NCI-H1930 (cell line): ENCODE measurements at regions not wholly inside any gene's neighbourhood (a gene's known extent, or its start where the extent isn't known, plus 50 kb on each side); places are given as distances from the start of the nearest gene placed in this dataset.

ENCODE experiments used
- DNase-seq, 2 experiments: peaks; one replicate each; lab custom pipeline; 2025; lab: John Stamatoyannopoulos, UW

- DNase-seq: no peak
These were observed 133.0 kb upstream of the ZNF32 start for GRCh38 chr10:43781480-43782361.

GRCh38 chr10:43778571-43778970 lies 129.9 kb upstream of the ZNF32 start:
- DNase-seq: no peak

- DNase-seq: no peak
These were observed 126.7 kb upstream of the ZNF32 start for GRCh38 chr10:43775384-43775783.

- DNase-seq: no peak
These were observed 125.6 kb upstream of the ZNF32 start for GRCh38 chr10:43774234-43774769.

GRCh38 chr10:43773736-43774135 lies 125.1 kb upstream of the ZNF32 start:
- no peak for DNase-seq

- DNase-seq: no peak
These were observed 123.5 kb upstream of the ZNF32 start for GRCh38 chr10:43772171-43772570.

GRCh38 chr10:43771675-43772074 lies 123.0 kb upstream of the ZNF32 start:
- DNase-seq: no peak

GRCh38 chr10:43765516-43765915 lies 116.8 kb upstream of the ZNF32 start:
- DNase-seq: no peak

GRCh38 chr10:43763846-43764245 lies 115.2 kb upstream of the ZNF32 start:
- no peak for DNase-seq

- DNase-seq: no peak
These were observed 111.8 kb upstream of the ZNF32 start for GRCh38 chr10:43760514-43760913.

- DNase-seq: no peak
These were observed 110.5 kb upstream of the ZNF32 start for GRCh38 chr10:43759216-43759615.

- DNase-seq: no peak
These were observed 107.7 kb upstream of the ZNF32 start for GRCh38 chr10:43756341-43756740.

GRCh38 chr10:43754569-43755260 lies 106.0 kb upstream of the ZNF32 start:
- DNase-seq: no peak

GRCh38 chr10:43753397-43754061 lies 104.8 kb upstream of the ZNF32 start:
- DNase-seq: no peak

GRCh38 chr10:43752682-43753081 lies 104.0 kb upstream of the ZNF32 start:
- no peak for DNase-seq

- DNase-seq: no peak
These were observed 103.0 kb upstream of the ZNF32 start for GRCh38 chr10:43751646-43752045.

- no peak for DNase-seq
These were observed 101.4 kb upstream of the ZNF32 start for GRCh38 chr10:43749940-43750552.

GRCh38 chr10:43749145-43749576 lies 100.5 kb upstream of the ZNF32 start:
- no peak for DNase-seq

GRCh38 chr10:43748560-43748959 lies 99.9 kb upstream of the ZNF32 start:
- DNase-seq: no peak

GRCh38 chr10:43746906-43747305 lies 98.2 kb upstream of the ZNF32 start:
- DNase-seq: no peak

GRCh38 chr10:43739161-43739560 lies 90.5 kb upstream of the ZNF32 start:
- DNase-seq: no peak

- DNase-seq: no peak
These were observed 88.3 kb upstream of the ZNF32 start for GRCh38 chr10:43737003-43737402.
